ENCODE measurements at regions not wholly inside any gene's neighbourhood (a gene's known extent, or its start where the extent isn't known, plus 50 kb on each side); places are given as distances from the start of the nearest gene placed in this dataset.
"Not testable (repeated sequence)": the region's sequence is repeated elsewhere in the genome, so short reads cannot be mapped to it uniquely, and the experiment has no call there.

DNA sequence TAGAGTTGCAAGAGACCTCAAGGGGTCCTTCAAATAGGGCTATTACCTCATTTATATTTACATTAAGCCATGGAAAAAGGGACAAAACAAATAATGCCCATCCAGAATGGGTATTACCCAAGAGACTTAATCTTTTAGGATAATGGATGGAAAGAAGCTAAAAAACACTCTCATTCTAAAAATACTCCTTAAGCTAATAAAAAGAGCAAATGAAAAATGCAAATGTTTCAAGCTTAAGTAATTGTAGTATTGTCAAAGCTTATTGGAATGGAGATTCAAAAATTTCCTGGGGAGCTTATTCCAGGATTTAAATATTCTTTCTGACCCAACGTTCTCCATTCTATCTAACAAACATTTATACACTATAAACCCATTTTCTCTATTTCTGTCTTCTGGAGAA is 107.8 kb upstream of the SPIN4 start:
- DNase-seq = no peak

DNA sequence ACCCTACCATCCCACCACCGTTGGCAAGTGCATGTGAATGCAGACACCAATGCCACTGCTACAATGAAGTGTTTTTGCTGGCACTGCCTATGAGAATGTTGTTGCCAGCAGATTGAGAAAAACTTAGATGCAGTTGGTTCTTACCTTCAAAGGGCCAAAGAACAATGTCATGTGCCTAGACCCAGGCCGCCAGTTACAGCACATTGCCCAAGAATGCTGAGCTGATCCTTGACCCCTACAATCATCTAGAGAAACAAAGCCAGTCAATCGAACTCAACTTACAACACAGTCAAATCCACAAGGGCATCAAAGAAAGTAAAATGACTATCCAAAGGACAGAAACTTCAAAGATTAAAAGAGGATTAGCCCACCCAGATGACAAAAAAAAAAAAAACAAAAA is 102.4 kb upstream of the SPIN4 start:
- DNase-seq = no peak

DNA sequence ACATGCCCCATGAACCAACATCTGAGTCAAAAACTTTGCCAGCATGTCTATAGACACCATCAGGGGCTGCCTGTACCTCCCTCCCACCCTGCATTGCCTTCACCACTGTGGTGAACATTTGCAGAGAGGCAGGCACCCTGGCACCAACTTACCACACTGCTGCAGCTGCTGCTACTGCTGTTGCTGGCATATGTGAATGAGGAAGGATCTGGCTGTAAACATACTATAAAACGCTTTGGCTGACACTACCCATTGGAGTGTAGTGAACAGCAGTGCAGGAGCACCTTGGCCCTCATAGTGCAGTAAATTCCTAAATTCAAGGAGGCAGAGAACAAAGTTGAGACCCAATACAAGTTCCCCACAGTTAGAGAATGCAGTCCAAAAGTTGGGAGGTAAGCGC is 90.6 kb upstream of the SPIN4 start:
- DNase-seq = no peak

DNA sequence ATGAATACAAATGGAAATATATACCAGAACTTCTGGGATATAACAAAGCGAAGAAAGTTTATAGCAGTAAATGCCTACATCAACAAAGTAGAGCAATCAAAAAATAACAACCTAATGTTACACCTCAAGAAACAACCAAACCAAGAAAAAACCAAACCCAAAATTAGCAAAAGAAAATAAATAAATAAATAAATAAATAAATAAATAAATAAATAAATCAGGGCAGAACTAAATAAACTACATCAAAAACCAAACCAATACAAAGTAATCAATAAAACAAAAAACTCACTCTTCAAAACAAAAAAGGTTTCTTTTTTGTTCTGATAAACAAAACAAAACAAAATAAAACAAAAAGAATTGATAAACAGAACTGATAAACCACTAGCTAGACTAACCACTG is 88.4 kb upstream of the SPIN4 start:
- DNase-seq = no peak

DNA sequence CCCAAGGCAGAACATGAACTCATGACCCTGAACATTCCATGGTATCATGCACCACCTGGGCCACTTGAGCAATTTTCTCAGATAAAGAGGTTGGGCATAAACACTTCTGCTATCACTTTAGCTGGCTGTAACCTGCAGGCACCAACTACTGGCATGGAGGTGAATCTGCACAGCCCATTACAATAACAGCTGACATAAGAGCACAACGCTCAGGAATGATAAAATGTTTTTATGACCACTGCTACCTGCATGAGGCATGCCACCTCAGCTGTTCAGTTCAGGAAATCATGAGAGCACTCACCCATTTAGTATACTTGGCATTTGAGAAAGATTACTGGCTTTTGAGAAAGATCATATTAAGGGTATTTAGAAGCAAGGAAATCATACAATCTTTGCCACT is 85.7 kb upstream of the SPIN4 start:
- DNase-seq = no peak

DNA sequence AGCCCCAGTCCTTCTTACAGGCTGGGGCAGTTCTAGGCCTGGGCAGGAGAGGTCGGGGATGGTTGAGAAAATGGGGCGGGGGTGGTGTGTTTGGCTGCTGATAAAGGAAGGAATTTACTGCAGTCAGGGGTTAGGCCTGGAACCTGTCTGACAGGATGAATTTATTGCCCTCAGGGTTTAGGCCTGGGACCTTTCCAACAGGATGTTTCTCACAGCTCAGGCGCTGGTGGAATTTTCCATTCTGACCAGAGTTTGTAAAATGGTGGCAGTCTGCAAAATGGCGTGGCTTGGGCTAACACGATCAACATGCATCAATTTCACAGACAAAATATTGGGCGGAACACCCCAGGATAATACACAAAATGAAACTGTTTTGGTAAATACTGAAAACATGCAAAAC is 83.5 kb upstream of the SPIN4 start:
- no peak for DNase-seq

DNA sequence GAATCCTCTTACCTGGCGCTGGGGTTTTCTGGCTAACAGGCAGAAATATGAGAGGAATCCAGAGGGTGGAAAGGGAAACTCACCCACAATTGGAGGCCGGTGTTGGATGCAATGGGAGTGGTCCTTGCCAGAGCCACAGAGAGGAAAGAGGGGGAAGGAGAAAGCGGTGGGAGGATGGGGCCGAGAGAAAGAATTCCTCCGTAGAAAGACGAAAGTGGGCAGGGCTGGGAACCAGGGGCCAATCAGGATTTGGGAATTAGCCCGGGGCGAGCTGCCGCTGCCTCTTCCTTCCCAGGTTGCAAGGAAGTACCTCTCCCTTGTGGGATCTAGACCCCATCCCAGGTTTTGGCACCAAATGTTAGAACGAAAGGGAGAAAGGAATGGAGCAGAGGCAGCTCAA is 83.1 kb upstream of the SPIN4 start:
- no peak for DNase-seq

DNA sequence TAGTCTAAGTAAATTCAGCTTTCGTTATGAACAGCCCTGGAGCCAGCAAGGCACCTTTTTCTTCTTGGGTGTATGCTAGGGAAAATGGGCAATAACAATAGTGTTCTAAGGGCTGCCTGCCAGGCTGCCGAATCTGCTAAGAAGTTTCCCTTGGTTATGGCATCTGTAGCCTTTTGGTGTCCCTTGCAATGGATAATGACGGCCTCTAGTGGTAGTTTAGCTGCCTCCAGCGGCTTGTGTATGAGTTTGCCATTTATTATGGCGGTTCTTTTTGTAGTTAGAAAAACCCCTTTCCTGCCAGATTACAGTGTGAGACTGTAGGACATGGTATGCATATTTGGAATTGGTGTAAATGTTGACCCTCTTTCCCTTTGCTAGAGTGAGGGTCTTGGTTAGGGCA is 78.9 kb upstream of the SPIN4 start:
- DNase-seq = no peak

DNA sequence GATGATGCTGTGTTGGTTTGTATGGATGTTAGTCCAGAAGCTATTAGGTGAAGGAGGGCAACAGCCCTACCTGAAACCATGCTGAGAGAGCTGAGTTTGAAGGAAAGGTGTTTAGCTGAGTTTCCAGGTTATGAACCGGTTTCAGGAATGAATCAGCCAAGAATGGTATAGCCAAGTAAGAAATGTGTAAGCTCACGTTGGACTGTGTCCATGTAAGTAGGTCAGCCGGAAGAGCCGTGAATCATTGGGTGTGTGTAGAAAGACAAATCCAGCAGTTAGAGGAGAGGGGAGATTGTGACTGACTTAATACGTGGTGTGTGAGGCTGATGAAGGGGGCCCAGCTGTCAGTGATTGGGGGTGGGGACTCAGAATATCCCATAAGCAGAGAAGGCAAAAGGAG is 77.2 kb upstream of the SPIN4 start:
- DNase-seq = no peak

DNA sequence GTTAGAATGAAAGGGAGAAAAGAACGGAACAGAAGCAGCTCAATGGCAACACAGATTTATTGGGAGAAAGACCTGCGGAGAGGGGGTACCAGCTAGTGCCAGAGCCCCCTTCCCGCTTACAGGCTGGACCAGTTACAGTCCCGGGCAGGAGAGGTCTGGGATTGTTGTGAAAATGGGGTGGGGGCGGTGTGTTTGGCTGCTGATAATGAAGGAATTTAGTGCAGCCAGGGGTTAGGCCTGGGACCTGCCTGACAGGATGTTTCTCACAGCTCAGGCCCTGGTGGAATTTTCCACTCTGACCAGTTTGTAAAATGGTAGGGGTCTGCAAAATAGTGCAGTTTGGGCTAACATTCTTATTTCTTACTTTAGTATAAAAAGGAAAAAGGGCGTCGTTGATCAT is 75.4 kb upstream of the SPIN4 start:
- DNase-seq = no peak

DNA sequence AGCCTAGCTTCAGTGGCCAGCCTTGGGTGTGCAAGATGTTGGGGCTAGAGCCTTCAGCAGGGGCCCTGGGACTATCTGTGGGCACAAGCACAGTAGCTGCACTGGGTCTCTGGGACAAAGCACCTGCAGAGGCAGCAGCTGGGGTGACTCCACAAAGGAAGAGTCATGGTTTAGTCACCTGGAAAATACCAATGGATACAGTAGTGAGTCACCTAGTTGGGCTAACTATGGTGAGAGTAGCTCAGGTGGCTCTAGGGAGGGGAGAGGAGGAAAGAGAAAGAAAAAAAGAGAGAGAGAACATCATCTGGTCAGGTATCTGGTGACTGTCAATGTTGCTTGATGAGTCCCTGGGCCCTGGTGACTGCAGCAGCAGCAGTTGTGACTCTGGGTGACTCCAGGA is 72.9 kb upstream of the SPIN4 start:
- DNase-seq = no peak

DNA sequence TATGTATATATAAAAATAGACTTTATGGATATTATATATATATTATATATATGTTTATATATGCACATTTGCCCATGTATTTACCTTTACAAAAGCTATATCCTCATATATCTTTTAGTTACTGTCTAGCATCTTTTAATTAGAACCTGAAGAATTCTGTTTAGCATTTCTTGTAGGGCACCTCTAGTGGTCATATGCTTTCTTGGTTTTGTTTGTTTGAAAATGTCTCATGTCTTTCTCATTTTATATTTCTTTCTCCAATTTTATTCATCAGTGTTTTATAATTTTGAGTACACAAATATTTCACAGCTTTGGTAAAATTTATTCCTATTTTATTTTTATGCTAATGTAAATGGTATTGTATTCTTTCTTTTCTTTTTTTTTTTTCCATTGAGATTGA is 70.3 kb upstream of the SPIN4 start:
- no peak for DNase-seq

DNA sequence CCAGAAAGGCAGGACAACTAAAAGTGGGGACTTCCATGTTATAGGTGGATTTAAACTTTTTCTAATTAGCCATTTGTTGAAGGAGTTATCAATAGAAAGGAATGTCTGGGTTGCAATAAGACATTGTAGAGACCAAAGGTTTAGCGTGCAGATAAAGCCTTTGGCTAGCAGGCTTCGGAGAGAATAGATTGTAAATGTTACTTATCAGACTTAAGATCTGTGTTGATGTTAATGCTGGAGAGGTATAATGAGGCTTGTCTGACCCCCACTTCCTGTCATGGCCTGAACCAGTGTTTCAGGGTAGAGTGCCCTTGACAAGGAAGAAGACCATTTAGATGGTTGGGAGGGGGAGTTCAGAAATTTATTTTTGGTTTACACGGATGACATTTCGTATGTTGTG is 67.1 kb upstream of the SPIN4 start:
- DNase-seq = no peak

DNA sequence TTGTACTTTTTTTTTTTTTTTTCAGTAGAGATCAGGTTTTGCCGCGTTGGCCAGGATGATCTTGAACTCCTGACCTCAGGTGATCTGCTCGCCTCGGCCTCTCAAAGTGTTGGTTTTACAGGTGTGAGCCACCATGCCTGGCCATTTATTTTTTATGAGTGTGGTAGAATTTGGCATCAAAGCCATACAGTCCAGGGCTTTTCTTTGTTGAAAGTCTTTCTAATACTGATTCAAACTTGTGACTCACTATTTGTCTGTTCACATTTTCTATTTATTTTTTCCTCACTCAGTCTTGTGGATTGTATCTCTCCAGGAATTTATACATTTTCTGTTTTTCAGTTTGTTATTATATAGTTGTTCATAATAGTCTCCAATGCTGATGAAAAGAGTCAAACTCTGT is 66.5 kb upstream of the SPIN4 start:
- DNase-seq = no peak

DNA sequence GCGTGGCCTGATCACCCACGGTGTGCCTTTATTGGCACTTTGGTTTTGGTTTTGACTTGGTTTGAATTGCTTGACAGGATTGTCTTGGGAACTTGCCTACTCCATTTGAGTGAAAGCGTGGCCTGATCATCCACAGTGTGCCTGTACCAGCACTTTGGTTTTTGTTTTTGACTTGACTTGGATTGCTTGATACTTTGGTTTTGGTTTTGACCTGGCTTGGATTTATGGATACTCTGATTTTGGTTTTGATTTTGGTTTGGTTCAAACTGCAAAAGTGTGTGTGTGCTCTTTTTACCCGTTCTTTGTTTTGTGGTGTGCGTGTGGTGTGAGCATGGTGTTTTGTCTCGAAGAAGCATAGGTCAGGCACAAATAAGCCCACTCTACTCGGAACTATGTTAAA is 58.8 kb upstream of the SPIN4 start:
- not testable (repeated sequence) for DNase-seq

DNA sequence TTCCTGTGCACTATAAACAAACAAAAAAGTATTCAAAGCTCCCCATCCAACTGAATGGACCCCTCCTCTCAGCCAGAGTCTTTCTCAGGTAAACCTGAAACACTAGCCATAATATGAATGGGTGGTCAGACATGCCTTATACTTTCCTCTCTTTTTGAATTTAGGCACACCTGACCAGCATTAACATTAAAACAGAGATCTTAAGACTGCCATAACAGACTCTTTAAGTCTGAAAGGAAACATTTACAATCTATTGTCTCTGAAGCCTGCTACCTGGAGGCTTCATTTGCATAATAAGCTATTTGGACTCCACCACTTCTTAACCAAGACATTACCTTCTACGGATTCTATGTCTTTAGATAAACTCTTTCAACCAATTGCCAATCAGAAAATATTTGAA is 56.9 kb upstream of the SPIN4 start:
- DNase-seq = no peak

DNA sequence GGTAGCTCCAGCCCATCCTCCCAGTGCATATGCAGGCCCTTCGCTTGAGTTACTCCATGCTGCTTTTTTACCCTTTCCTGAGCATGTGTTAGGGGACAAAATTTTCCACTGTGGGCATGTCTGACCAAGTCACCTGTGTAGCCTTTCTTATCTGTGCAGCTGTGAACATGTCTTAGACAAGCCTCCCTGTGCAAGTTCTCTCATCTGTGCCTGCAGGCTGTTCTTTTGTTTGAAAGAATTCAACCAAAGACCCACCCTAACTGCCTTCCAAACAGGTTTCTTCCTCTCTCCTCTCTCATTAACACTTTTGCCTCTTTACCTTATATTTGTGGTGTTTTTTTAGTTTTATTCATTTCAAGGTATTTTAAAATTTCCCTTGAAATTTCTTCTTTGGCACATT is 53.2 kb upstream of the SPIN4 start:
- no peak for DNase-seq

DNA sequence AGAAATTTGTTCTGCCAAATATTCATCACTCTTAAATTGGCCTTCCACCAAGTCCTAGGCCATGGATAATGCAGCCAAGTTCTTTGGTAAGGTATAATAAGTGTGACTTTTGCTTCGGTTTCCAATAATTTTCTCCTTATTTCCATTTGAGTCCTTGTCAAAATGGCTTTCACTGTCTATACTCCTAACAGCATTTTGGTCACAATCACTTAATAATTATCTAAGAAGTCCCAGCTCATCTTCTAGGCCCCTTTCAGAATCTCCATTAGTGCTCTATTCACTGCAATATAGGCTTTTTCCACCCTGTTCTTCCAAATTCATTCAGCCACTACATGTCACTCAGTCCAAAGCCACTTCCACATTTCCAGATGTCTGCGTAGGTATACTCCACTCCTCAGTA is 51.0 kb upstream of the SPIN4 start:
- no peak for DNase-seq

Measured in CD4-positive, alpha-beta T cell treated with Interleukin-1 beta for 1 hour (primary cell).